ENCODE measurements at regions not wholly inside any gene's neighbourhood (a gene's known extent, or its start where the extent isn't known, plus 50 kb on each side); places are given as distances from the start of the nearest gene placed in this dataset.
A peak's percentile ranks its signal among the peaks of the same experiment; 100 is the strongest.
"Not testable (repeated sequence)": the region's sequence is repeated elsewhere in the genome, so short reads cannot be mapped to it uniquely, and the experiment has no call there.

GRCh38 chr6:22372922-22373321 lies 76.1 kb upstream of the PRL start:
- no peak for DNase-seq (ENCODE audit: low read depth)
- H3K4me3 ChIP-seq (ENCODE audit: low read length) = no peak overlapping the region
- no peak for TF ChIP-seq CTCF (conservative IDR thresholded peaks at IDR 0.05; ENCODE audit: low read depth, low read length)

DNA sequence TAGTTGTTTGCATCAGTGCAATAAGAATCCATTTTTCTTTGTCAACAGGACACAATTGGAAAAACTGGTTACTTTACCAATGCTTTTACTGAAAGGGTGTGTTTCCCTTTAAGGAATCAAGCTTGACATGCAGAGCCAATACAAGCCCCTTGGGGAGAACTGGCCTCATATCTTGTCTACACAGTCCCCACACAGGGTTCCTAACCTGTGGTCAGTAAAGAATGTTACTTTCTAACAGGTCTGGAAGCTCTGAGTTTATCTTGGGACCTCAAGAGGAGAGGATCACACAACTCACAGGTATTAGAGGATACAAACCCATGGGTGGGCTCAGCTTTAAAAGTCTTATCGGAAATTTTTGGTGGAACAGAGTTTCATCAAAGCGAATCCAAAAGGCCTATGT lies 78.1 kb upstream of the PRL start:
- not testable (repeated sequence) for H3K4me3 ChIP-seq (ENCODE audit: low read length); DNase-seq (ENCODE audit: low read depth)

DNA sequence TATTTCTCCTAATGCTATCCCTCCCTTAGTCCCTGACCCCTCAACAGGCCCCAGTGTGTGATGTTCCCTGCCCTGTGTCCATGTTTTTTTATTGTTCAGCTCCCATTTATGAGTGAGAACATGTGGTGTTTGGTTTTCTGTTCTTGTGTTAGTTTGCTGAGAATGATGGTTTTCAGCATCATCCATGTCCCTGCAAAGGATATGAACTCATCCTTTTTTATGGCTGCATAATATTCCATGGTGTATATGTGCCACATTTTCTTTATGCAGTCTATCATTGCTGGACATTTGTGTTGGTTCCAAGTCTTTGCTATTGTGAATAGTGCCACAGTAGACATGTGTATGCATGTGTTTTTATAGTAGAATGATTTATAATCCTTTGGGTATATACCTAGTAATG lies 79.5 kb upstream of the PRL start:
- DNase-seq (ENCODE audit: low read depth) = not testable (repeated sequence)

DNA sequence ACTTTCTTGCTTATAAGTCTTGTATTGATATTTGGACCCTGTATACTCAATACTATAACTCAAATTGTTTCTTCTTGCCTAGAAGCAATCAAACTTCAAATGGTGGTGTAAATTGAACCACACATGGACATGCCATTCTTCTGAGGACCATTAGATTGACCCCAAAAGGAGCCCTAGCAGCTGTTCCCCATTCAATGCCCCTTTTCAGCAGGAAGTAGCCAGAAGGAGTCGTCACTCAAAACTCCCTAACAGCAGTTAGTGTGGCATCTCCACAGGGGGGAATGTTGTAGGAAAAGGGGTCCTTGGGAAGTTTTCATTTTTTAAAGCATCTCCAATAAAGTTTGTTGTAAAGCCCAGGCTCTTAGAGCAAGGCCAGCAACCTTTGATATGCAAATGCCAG lies 81.7 kb upstream of the PRL start:
- H3K4me3 ChIP-seq (ENCODE audit: low read length); DNase-seq (ENCODE audit: low read depth): not testable (repeated sequence)

More for the DNA sequence above, 79.5 kb upstream of the PRL start:
- H3K4me3 ChIP-seq (ENCODE audit: low read length) = not testable (repeated sequence)

GRCh38 chr6:22380236-22380635 lies 83.4 kb upstream of the PRL start:
- no peak overlapping the region for H3K4me3 ChIP-seq (ENCODE audit: low read length)
- no peak for DNase-seq (ENCODE audit: low read depth)
- TF ChIP-seq CTCF (conservative IDR thresholded peaks at IDR 0.05; ENCODE audit: low read depth, low read length) = no peak

DNA sequence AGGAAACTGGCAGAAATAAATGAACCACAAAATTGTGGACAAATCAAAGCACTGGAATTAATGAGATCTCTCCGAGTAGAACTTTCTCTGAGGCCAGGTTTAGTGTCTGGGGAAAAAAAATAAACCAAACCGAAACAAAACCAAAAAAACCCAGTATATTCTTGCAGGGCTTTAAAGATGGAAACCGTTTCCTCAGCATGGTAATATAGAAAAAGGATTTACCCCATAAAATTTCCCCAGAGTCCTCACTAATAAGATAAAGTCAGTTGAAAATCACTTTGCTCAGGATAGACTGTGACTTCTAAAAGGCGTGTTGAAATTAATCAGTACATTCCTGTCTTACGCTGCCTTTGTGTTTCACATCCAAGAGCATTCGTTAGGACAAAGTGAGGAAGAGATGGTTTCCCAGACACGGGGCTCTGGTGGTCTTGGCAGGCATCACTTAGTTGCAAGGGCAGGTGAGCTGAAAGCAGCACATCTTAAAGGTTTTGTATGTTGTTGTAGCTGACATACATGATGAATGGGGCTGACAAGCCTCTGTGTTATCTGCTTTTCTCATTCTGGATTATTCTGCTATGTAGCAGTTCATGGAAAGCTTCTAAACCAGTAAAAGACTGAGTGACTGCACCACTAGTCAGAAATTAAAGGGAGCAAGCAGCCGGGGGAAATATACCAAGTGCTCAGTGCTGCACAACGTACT lies 85.2 kb upstream of the PRL start:
- H3K4me3 ChIP-seq (ENCODE audit: low read length) = no peak overlapping the region
- no peak for DNase-seq (ENCODE audit: low read depth)
- TF ChIP-seq CTCF (conservative IDR thresholded peaks at IDR 0.05; ENCODE audit: low read depth, low read length) = no peak

GRCh38 chr6:22383016-22383415 lies 86.2 kb upstream of the PRL start:
- DNase-seq (ENCODE audit: low read depth) = peak; percentile 60
- TF ChIP-seq CTCF (conservative IDR thresholded peaks at IDR 0.05; ENCODE audit: low read depth, low read length) = no peak
- H3K4me3 ChIP-seq (ENCODE audit: low read length) = no peak overlapping the region

DNA sequence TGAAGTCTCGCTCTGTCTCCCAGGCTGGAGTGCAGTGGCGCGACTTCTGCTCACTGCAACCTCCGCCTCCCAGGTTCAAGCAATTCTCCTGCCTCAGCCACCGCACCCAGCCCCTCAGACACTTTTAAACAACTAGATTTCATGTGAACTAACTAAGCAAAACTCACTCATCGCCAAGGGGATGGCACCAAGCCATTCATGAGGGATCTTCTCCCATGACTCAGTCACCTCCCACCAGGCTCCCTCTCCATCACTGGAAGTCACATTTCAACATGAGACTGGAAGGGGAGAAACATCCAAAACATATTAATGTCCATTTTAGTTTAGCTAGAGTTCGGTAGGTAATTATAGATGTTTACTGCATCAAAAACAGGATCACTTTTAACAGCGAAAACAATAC lies 95.9 kb upstream of the PRL start:
- TF ChIP-seq CTCF (conservative IDR thresholded peaks at IDR 0.05; ENCODE audit: low read depth, low read length) = no peak
- H3K4me3 ChIP-seq (ENCODE audit: low read length) = no peak overlapping the region
- no peak for DNase-seq (ENCODE audit: low read depth)

DNA sequence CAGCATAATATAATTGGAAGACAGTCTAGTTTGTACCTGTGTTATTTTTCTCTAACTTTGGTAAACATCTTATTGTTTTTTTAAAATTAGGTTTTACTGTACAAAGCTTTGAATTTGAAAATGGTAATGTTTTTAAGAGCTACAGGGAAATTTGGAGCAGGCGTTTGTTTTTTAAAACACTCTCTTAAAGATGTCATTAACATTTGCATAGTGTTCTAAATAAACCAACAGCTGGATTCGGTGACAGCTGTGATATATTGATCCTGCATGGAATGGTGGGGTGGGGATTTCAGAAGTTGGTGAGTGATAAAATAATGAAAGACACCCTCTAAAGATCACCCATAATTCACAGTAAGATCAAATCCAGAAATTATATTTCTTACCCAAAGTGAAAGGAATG lies 97.9 kb upstream of the PRL start:
- no peak overlapping the region for H3K4me3 ChIP-seq (ENCODE audit: low read length)
- TF ChIP-seq CTCF (conservative IDR thresholded peaks at IDR 0.05; ENCODE audit: low read depth, low read length) = no peak

More for the DNA sequence above, 97.9 kb upstream of the PRL start:
- DNase-seq (ENCODE audit: low read depth) = no peak

All from retinal pigment epithelial cell (primary cell).